GM12892 (cell line): ENCODE measurements at regions not wholly inside any gene's neighbourhood (a gene's known extent, or its start where the extent isn't known, plus 50 kb on each side); places are given as distances from the start of the nearest gene placed in this dataset.

ENCODE experiments used
- POLR2A ChIP-seq: IDR thresholded peaks from 2 replicates; pipeline ENCODE4 v1.6.1; 2011; ENCODE audit warnings: low read depth, low read length, control low read depth
- POLR2AphosphoS5 ChIP-seq: IDR thresholded peaks from 2 replicates; pipeline ENCODE4 v1.6.1; 2011; ENCODE audit warnings: low read depth, low read length, control low read depth
- TAF1 ChIP-seq: IDR thresholded peaks from 2 replicates; pipeline ENCODE4 v1.6.1; 2011; ENCODE audit warnings: low read depth, mild to moderate bottlenecking, control low read depth, low read length, borderline replicate concordance

- no peak for TF ChIP-seq POLR2AphosphoS5
- TF ChIP-seq TAF1: no peak
- no peak for TF ChIP-seq POLR2A
Observed at GRCh38 chr1:101567582-101568189, 330.9 kb downstream of the S1PR1 start.
